ENCODE measurements at regions not wholly inside any gene's neighbourhood (a gene's known extent, or its start where the extent isn't known, plus 50 kb on each side); places are given as distances from the start of the nearest gene placed in this dataset.

DNA sequence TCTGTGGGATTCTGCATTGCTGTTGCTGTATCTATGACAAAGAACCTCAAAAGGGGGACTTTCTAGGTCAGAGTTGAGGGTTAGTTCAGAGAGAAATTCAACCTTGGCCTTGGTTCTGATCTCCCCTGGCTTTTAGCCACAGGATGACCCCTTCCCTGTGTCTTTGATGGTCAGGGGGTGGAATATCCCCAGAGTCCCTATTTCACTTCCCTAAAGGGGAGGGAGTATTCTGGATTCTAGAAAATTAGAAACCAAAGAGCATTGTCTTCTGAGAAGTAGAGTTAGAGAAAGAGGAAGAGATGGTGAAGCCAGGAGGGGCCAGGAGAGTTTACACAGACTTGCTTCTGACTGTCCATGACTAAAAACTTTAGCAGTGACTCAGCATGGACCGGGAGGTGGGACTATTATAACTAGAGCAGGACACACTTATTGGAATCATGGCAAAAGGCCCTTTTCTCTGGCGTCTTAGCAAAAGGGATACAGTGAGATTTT is 56.2 kb upstream of the LPAR1 start:
- no peak for TF ChIP-seq EZH2 (IDR thresholded peaks at IDR 0.05)
- TF ChIP-seq POLR2AphosphoS5 (IDR thresholded peaks at IDR 0.05; ENCODE audit: borderline replicate concordance, low read depth, low read length) = no peak
- no peak for TF ChIP-seq FOXP2 (optimal IDR thresholded peaks at IDR 0.05; ENCODE audit: control extremely low read depth, extremely low read length, insufficient read depth)

All from SK-N-MC (cell line).